DOHH2 (cell line): ENCODE measurements at regions not wholly inside any gene's neighbourhood (a gene's known extent, or its start where the extent isn't known, plus 50 kb on each side); places are given as distances from the start of the nearest gene placed in this dataset.

ENCODE experiments used
- H3F3A ChIP-seq: fragments of 200-600 bp; sonication (generic), shearing (Covaris generic); 2 replicates; pipeline ENCODE4 v1.6.0; 2016; ENCODE audit warnings: antibody characterized with exemption, mild to moderate bottlenecking; ENCODE audit not compliant: control insufficient read depth, insufficient read depth
- H3K27ac ChIP-seq: fragments of 200-600 bp; sonication (generic); 2 replicates; pipeline ENCODE4 v1.5.1; 2014; ENCODE audit warnings: low read depth, mild to moderate bottlenecking, low read length, moderate library complexity
- H3K27me3 ChIP-seq: fragments of 200-600 bp; sonication (generic); 2 replicates; pipeline ENCODE4 v1.6.1; 2014; ENCODE audit warnings: mild to moderate bottlenecking, low read length, mixed read lengths; ENCODE audit not compliant: control insufficient read depth
- H3K36me3 ChIP-seq: fragments of 200-600 bp; sonication (generic); 2 replicates; pipeline ENCODE4 v1.6.1; 2014; ENCODE audit warnings: mild to moderate bottlenecking, low read length, moderate library complexity, mixed read lengths; ENCODE audit not compliant: control insufficient read depth
- H3K4me1 ChIP-seq: fragments of 200-600 bp; sonication (generic); 2 replicates; pipeline ENCODE4 v1.6.1; 2014; ENCODE audit warnings: mild to moderate bottlenecking, low read length, mixed read lengths; ENCODE audit not compliant: control insufficient read depth
- H3K4me2 ChIP-seq: fragments of 200-600 bp; sonication (generic); 2 replicates; pipeline ENCODE4 v1.6.0; 2014; ENCODE audit warnings: mild to moderate bottlenecking, low read length, moderate library complexity
- H3K4me3 ChIP-seq: fragments of 200-600 bp; sonication (generic); 2 replicates; pipeline ENCODE4 v1.5.1; 2014; ENCODE audit warnings: mild to moderate bottlenecking, low read length, mixed read lengths
- H3K79me2 ChIP-seq: fragments of 200-600 bp; sonication (generic); 2 replicates; pipeline ENCODE4 v1.6.1; 2014; ENCODE audit warnings: mild to moderate bottlenecking, low read length, mixed read lengths; ENCODE audit not compliant: control insufficient read depth
- H3K9me2 ChIP-seq: fragments of 200-600 bp; sonication (generic); replicated peaks from 2 replicates; pipeline ENCODE4 v1.6.1; 2014; ENCODE audit warnings: mild to moderate bottlenecking, low read length, mixed read lengths; ENCODE audit not compliant: control insufficient read depth
- H3K9me3 ChIP-seq: fragments of 200-600 bp; sonication (generic); 2 replicates; pipeline ENCODE4 v1.6.1; 2014; ENCODE audit warnings: antibody characterized with exemption, low read length, mixed read lengths; ENCODE audit not compliant: control insufficient read depth, insufficient read depth
- H4K20me1 ChIP-seq: fragments of 200-600 bp; sonication (generic); 2 replicates; pipeline ENCODE4 v1.6.0; 2014; ENCODE audit warnings: low read depth, mild to moderate bottlenecking, antibody characterized with exemption, low read length, moderate library complexity; ENCODE audit not compliant: control insufficient read depth, insufficient read depth
- EZH2phosphoT487 ChIP-seq: fragments of 200-600 bp; sonication (generic); IDR thresholded peaks from 2 replicates; pipeline ENCODE4 v1.6.1; 2017; ENCODE audit warnings: borderline replicate concordance, mild to moderate bottlenecking, antibody characterized with exemption, low read length, moderate library complexity, mixed read lengths
- TF ChIP-seq, protein P1 (sequence below): fragments of 200-600 bp; sonication (generic); IDR thresholded peaks from one replicate; pipeline ENCODE4 v1.5.1; 2014; ENCODE audit warnings: antibody characterized with exemption, mild to moderate bottlenecking, low read depth, low read length; ENCODE audit not compliant: poor library complexity, severe bottlenecking

- Histone ChIP-seq H3K9me3 (no peaks in the 10 kb centered on the region), H4K20me1 (no peaks in the 10 kb centered on the region), H3K4me1 (no peaks in the 10 kb centered on the region), H3K27me3 (peaks cover 11% of the 10 kb centered on the region), H3K4me2 (no peak overlapping the region), H3K79me2 (no peaks in the 10 kb centered on the region), H3K27ac (no peak overlapping the region), H3K4me3 (no peak overlapping the region), H3K36me3 (no peaks in the 10 kb centered on the region), H3F3A (no peaks in the 10 kb centered on the region), H3K9me2 (no peaks in the 10 kb centered on the region)
- no peak for TF ChIP-seq EZH2phosphoT487
- TF ChIP-seq, protein P1, sequence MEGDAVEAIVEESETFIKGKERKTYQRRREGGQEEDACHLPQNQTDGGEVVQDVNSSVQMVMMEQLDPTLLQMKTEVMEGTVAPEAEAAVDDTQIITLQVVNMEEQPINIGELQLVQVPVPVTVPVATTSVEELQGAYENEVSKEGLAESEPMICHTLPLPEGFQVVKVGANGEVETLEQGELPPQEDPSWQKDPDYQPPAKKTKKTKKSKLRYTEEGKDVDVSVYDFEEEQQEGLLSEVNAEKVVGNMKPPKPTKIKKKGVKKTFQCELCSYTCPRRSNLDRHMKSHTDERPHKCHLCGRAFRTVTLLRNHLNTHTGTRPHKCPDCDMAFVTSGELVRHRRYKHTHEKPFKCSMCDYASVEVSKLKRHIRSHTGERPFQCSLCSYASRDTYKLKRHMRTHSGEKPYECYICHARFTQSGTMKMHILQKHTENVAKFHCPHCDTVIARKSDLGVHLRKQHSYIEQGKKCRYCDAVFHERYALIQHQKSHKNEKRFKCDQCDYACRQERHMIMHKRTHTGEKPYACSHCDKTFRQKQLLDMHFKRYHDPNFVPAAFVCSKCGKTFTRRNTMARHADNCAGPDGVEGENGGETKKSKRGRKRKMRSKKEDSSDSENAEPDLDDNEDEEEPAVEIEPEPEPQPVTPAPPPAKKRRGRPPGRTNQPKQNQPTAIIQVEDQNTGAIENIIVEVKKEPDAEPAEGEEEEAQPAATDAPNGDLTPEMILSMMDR = no peak
These were observed 51.2 kb upstream of the TCL1B start for GRCh38 chr14:95635051-95635450.
